ES-I3 (cell line): ENCODE measurements at regions not wholly inside any gene's neighbourhood (a gene's known extent, or its start where the extent isn't known, plus 50 kb on each side); places are given as distances from the start of the nearest gene placed in this dataset.
"Not testable (repeated sequence)": the region's sequence is repeated elsewhere in the genome, so short reads cannot be mapped to it uniquely, and the experiment has no call there.

Experiments
- H3K36me3 ChIP-seq: 2 replicates; pipeline ENCODE4 v1.6.1; 2013; ENCODE audit warnings: mild to moderate bottlenecking, low read length, control low read depth, moderate library complexity; ENCODE audit not compliant: insufficient read depth
- H3K4me1 ChIP-seq: 2 replicates; pipeline ENCODE4 v1.6.1; 2013; ENCODE audit warnings: mild to moderate bottlenecking, control low read depth, low read length; ENCODE audit not compliant: insufficient read depth
- H3K9ac ChIP-seq: 2 replicates; pipeline ENCODE4 v1.6.1; 2013; ENCODE audit warnings: low read depth, mild to moderate bottlenecking, low read length, moderate library complexity
- H3K9me3 ChIP-seq: 2 replicates; pipeline ENCODE4 v1.6.1; 2013; ENCODE audit warnings: mild to moderate bottlenecking, low read length, moderate library complexity; ENCODE audit not compliant: control insufficient read depth, insufficient read depth

DNA sequence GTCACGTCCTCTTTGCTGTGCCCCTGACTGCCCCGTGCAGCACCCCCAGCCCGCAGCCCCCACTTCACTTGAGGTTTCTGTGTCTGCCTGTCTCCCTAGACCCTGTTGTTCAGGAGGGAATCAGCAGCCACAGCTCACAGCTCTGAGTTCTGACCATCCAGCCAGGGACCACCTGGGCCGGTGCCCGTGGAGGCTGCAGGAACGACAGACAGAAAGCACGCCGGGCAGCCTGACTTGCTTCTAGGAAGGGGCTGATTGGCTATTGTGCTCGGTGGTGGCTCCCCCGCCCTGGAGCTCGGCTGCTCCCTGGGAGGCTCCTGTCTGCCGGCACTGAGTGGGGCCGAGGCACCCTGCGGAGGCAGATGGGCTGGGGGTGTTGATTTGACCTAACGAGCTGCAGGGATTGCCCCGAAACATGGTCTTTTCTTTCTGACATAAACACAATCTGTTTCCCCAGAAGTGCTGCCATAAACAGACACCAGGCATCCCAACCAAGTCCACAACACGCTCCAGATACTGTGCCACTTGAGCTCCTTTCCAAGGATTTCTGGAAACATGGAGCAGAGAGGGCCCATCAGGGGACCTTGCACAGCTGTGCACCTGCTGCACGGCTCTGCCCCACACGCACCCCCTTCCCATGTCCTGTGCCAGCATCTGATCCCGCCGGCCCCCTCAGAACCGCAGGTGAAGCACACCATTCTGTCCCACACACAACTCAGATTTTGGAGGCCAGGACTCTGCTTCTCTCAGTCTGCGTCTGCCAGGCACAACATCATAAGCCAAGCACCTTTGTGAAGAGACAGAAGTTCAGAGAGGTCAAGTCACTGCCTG lies 855.9 kb downstream of the TBC1D22A start:
- H3K9ac ChIP-seq, result no peak overlapping the region
- no peaks in the 10 kb centered on the region for H3K36me3 ChIP-seq
- H3K4me1 ChIP-seq, result no peaks in the 10 kb centered on the region; the same call in 1 of the 2 replicates
- no peaks in the 10 kb centered on the region for H3K9me3 ChIP-seq

GRCh38 chr22:47617186-47617585 lies 854.7 kb downstream of the TBC1D22A start:
- Histone ChIP-seq H3K4me1 (no peaks in the 10 kb centered on the region; the same call in 1 of the 2 replicates), H3K36me3 (no peaks in the 10 kb centered on the region), H3K9me3 (no peaks in the 10 kb centered on the region), H3K9ac (no peak overlapping the region)

GRCh38 chr22:47616396-47617020 lies 854.1 kb downstream of the TBC1D22A start:
- no peak overlapping the region for H3K9ac ChIP-seq
- no peaks in the 10 kb centered on the region for H3K9me3 ChIP-seq
- H3K36me3 ChIP-seq, result no peaks in the 10 kb centered on the region
- no peaks in the 10 kb centered on the region; the same call in 1 of the 2 replicates for H3K4me1 ChIP-seq

- no peak overlapping the region for H3K9ac ChIP-seq
- no peaks in the 10 kb centered on the region for H3K36me3 ChIP-seq
- H3K4me1 ChIP-seq, result no peaks in the 10 kb centered on the region; the same call in 1 of the 2 replicates
- H3K9me3 ChIP-seq, result no peaks in the 10 kb centered on the region
These were observed 852.6 kb downstream of the TBC1D22A start for GRCh38 chr22:47615051-47615450.

- Histone ChIP-seq H3K9me3 (no peaks in the 10 kb centered on the region), H3K9ac (no peak overlapping the region), H3K4me1 (no peaks in the 10 kb centered on the region; the same call in 1 of the 2 replicates), H3K36me3 (no peaks in the 10 kb centered on the region)
These were observed 851.3 kb downstream of the TBC1D22A start for GRCh38 chr22:47613606-47614350.

DNA sequence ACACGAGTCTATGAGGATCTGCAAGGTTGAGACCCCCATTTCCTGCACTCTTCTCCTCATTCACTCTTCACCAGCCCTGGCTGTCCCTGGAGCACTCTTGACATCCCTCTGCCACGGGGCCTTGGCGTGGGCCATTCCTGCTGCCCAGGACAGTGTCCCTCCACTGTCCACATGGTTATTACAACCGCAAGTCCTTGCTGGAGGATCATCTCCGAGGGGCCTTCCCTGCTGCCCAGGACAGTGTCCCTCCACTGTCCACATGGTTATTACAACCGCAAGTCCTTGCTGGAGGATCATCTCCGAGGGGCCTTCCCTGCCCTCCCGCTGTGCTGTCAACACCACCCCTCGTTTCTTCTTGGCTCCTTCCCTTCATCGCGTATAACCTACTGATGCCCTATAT lies 850.7 kb downstream of the TBC1D22A start:
- H3K9me3 ChIP-seq, H3K4me1 ChIP-seq, H3K9ac ChIP-seq, H3K36me3 ChIP-seq: not testable (repeated sequence)

- Histone ChIP-seq H3K9me3 (no peaks in the 10 kb centered on the region), H3K9ac (no peak overlapping the region), H3K4me1 (no peaks in the 10 kb centered on the region), H3K36me3 (no peaks in the 10 kb centered on the region)
These were observed 850.0 kb downstream of the TBC1D22A start for GRCh38 chr22:47612311-47612910.

DNA sequence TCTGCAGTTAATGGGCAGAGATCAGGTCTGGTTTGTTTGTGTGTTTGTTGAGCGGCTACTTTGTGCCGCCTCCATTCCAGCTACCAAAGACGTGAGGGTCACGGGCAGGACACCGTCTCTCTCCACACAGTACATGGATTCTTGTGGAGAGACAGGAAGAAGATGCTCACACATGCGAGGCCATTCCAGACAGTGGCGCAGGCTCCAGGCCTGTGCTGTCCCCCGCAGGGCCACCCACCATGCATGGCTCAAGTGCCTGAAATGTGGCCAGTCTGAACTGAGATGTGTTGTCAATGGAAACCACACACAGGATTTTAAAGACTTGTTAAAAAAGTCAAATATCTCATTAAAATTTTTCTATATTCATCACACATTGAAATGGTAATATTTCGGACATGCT lies 848.3 kb downstream of the TBC1D22A start:
- Histone ChIP-seq H3K9ac (no peak overlapping the region), H3K36me3 (no peaks in the 10 kb centered on the region), H3K4me1 (no peaks in the 10 kb centered on the region), H3K9me3 (no peaks in the 10 kb centered on the region)

DNA sequence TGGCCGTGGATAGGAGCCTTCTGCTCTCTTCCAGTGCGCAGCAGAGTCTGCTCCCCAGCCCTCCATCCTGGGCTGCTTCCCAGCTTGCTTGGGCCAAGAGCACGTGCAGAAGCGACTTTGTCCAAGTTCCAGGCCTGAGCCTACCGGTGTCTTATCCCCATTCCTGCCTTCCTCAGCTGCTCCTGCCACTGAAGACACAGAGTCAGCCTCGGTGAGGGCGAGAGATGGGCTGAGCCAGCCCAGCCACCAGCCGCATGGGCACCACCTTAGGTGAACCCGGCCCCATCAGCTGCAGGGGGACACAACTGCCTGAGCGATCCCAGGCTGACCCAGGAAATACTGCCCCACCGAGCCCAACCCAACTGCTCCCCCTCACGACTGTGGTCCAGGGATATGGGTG lies 847.8 kb downstream of the TBC1D22A start:
- no peaks in the 10 kb centered on the region for H3K36me3 ChIP-seq
- no peaks in the 10 kb centered on the region for H3K9me3 ChIP-seq
- H3K9ac ChIP-seq, result no peak overlapping the region
- H3K4me1 ChIP-seq, result no peaks in the 10 kb centered on the region

- Histone ChIP-seq H3K4me1 (no peaks in the 10 kb centered on the region), H3K9ac (no peak overlapping the region), H3K36me3 (no peaks in the 10 kb centered on the region), H3K9me3 (no peaks in the 10 kb centered on the region)
These were observed 847.2 kb downstream of the TBC1D22A start for GRCh38 chr22:47609653-47610052.

DNA sequence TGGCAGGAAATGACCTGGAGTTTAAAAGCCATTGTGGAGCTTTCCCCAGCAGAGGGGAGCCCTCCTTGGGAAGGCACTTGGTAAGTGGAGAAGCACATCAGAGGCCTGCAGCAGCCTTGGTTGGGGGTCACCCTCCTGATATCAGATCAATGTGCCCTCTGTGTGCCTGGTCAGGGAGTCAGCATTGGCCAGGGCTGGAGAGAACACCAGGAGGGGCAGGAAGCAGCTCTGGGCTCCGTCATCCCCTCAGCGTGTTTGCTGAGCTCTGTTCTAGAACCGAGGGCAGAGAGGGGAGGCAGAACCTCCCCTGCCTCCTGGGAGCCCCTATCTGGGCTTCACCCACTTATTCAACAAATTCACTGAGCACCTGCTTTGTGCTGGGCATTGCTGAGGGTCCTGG lies 846.0 kb downstream of the TBC1D22A start:
- Histone ChIP-seq H3K9ac (no peak overlapping the region), H3K9me3 (no peaks in the 10 kb centered on the region), H3K36me3 (no peaks in the 10 kb centered on the region; the same call in 1 of the 2 replicates), H3K4me1 (no peaks in the 10 kb centered on the region)

- Histone ChIP-seq H3K9ac (no peak overlapping the region), H3K4me1 (no peaks in the 10 kb centered on the region), H3K9me3 (no peaks in the 10 kb centered on the region), H3K36me3 (no peaks in the 10 kb centered on the region; the same call in 1 of the 2 replicates)
These were observed 845.0 kb downstream of the TBC1D22A start for GRCh38 chr22:47607486-47607885.

DNA sequence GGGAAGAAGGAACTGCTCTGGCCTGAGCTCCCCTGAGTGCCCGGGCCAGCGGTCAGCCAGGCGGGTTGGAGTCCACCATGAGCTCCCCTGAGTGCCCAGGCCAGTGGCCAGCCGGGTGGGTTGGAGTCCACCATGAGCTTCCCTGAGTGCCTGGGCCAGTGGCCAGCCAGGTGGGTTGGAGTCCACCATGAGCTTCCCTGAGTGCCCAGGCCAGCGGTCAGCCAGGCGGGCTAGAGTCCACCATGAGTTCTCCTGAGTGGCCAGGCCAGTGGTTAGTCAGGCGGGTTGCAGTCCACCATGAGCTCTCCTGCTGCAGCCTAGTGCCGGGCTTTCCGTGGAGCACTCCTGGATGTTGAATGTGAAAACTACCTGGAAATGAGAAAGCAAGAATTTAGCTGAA lies 844.0 kb downstream of the TBC1D22A start:
- H3K9ac ChIP-seq, result no peak overlapping the region
- no peaks in the 10 kb centered on the region; the same call in 1 of the 2 replicates for H3K36me3 ChIP-seq
- no peaks in the 10 kb centered on the region for H3K4me1 ChIP-seq
- no peaks in the 10 kb centered on the region for H3K9me3 ChIP-seq

- Histone ChIP-seq H3K4me1 (no peaks in the 10 kb centered on the region), H3K36me3 (no peaks in the 10 kb centered on the region; the same call in 1 of the 2 replicates), H3K9me3 (no peaks in the 10 kb centered on the region), H3K9ac (no peak overlapping the region)
These were observed 843.4 kb downstream of the TBC1D22A start for GRCh38 chr22:47605886-47606285.
